BLaER1 treated with 17β-estradiol and CSF1 and Interleukin-3, amounts not matched to agents 10 nM and 100 nM (cell line): ENCODE measurements at regions not wholly inside any gene's neighbourhood (a gene's known extent, or its start where the extent isn't known, plus 50 kb on each side); places are given as distances from the start of the nearest gene placed in this dataset.

Experiments
- H3K27ac ChIP-seq, 11 experiments: shearing (Covaris generic); formaldehyde crosslinking; 2 replicates each; pipeline ENCODE4 v1.8.1; 2022
- H3K27me3 ChIP-seq, 11 experiments: shearing (Covaris generic); formaldehyde crosslinking; 2 replicates each; pipeline ENCODE4 v1.8.1; 2022
- H3K36me3 ChIP-seq, 11 experiments: shearing (Covaris generic); formaldehyde crosslinking; 2 replicates each; pipeline ENCODE4 v1.8.1; 2022
- H3K4me1 ChIP-seq, 10 experiments: shearing (Covaris generic); formaldehyde crosslinking; 2 replicates each; pipeline ENCODE4 v1.8.1; 2022
- H3K4me2 ChIP-seq, 11 experiments: shearing (Covaris generic); formaldehyde crosslinking; 2 replicates each; pipeline ENCODE4 v1.8.1; 2022
- H3K4me3 ChIP-seq, 10 experiments: shearing (Covaris generic); formaldehyde crosslinking; 2 replicates each; pipeline ENCODE4 v1.8.1; 2022
- H3K9ac ChIP-seq, 11 experiments: shearing (Covaris generic); formaldehyde crosslinking; 2 replicates each; pipeline ENCODE4 v1.8.1; 2022
- H3K9me3 ChIP-seq, 11 experiments: shearing (Covaris generic); formaldehyde crosslinking; replicated peaks in 1 of 11; 2 replicates each; pipeline ENCODE4 v1.8.1; 2022
- H4K20me1 ChIP-seq, 11 experiments: shearing (Covaris generic); formaldehyde crosslinking; 2 replicates each; pipeline ENCODE4 v1.8.1; 2022
- Cebpa-rat ChIP-seq, 11 experiments: shearing (Covaris generic); IDR thresholded peaks; 2 replicates each; pipeline ENCODE4 v1.8.1; 2022

- TF ChIP-seq Cebpa-rat (IDR thresholded peaks at IDR 0.05): no peak
- no peaks in the 10 kb centered on the region for H3K4me1 ChIP-seq
- H3K27me3 ChIP-seq: no peaks in the 10 kb centered on the region
- no peak overlapping the region for H3K9ac ChIP-seq
- H3K9me3 ChIP-seq: peaks cover 0 to 5% (median 0%) of the 10 kb centered on the region in 11 experiments; a peak in 2 of 22 replicates
- no peak overlapping the region for H3K4me2 ChIP-seq
- H3K4me3 ChIP-seq: no peak overlapping the region
- no peaks in the 10 kb centered on the region for H3K36me3 ChIP-seq
- no peaks in the 10 kb centered on the region for H4K20me1 ChIP-seq
- H3K27ac ChIP-seq: no peak overlapping the region
Observed at GRCh38 chr5:99706160-99706559, 777.4 kb upstream of the CHD1 start.

- Histone ChIP-seq H3K4me1 (no peaks in the 10 kb centered on the region), H3K27me3 (no peaks in the 10 kb centered on the region), H4K20me1 (no peaks in the 10 kb centered on the region), H3K4me2 (no peak overlapping the region), H3K27ac (no peak overlapping the region), H3K36me3 (no peaks in the 10 kb centered on the region), H3K9me3 (0 out of 22 replicates have a peak, but pooled peaks cover 0 to 3% (median 0%) of the 10 kb centered on the region in 11 experiments), H3K4me3 (no peak overlapping the region), H3K9ac (no peak overlapping the region)
- TF ChIP-seq Cebpa-rat (IDR thresholded peaks at IDR 0.05): no peak
Observed at GRCh38 chr5:99702565-99702964, 773.8 kb upstream of the CHD1 start.

GRCh38 chr5:99694884-99695283 is 766.1 kb upstream of the CHD1 start:
- Histone ChIP-seq H3K4me2 (no peak overlapping the region), H3K4me1 (no peaks in the 10 kb centered on the region)

GRCh38 chr5:99686538-99686937 is 757.7 kb upstream of the CHD1 start:
- no peaks in the 10 kb centered on the region for H3K36me3 ChIP-seq
- H3K9ac ChIP-seq: no peak overlapping the region
- H3K27ac ChIP-seq: no peak overlapping the region
- no peak overlapping the region for H3K4me3 ChIP-seq
- H3K4me2 ChIP-seq: no peak overlapping the region
- H3K9me3 ChIP-seq: no peaks in the 10 kb centered on the region
- no peaks in the 10 kb centered on the region for H4K20me1 ChIP-seq
- no peaks in the 10 kb centered on the region for H3K4me1 ChIP-seq
- no peaks in the 10 kb centered on the region for H3K27me3 ChIP-seq
- TF ChIP-seq Cebpa-rat (IDR thresholded peaks at IDR 0.05): no peak

More at GRCh38 chr5:99694884-99695283, 766.1 kb upstream of the CHD1 start:
- H3K36me3 ChIP-seq: no peaks in the 10 kb centered on the region
- H4K20me1 ChIP-seq: no peaks in the 10 kb centered on the region
- H3K9me3 ChIP-seq: no peaks in the 10 kb centered on the region
- no peak overlapping the region for H3K9ac ChIP-seq
- H3K27ac ChIP-seq: no peak overlapping the region
- H3K4me3 ChIP-seq: no peak overlapping the region
- no peak for TF ChIP-seq Cebpa-rat (IDR thresholded peaks at IDR 0.05)
- no peaks in the 10 kb centered on the region for H3K27me3 ChIP-seq

- H3K27ac ChIP-seq: no peak overlapping the region
- H4K20me1 ChIP-seq: no peaks in the 10 kb centered on the region
- no peak overlapping the region for H3K9ac ChIP-seq
- H3K36me3 ChIP-seq: no peaks in the 10 kb centered on the region
- no peaks in the 10 kb centered on the region for H3K4me1 ChIP-seq
- no peak overlapping the region for H3K4me2 ChIP-seq
- H3K4me3 ChIP-seq: no peak overlapping the region
- H3K27me3 ChIP-seq: no peaks in the 10 kb centered on the region
- H3K9me3 ChIP-seq: no peaks in the 10 kb centered on the region
- no peak for TF ChIP-seq Cebpa-rat (IDR thresholded peaks at IDR 0.05)
Observed at GRCh38 chr5:99675974-99676373, 747.2 kb upstream of the CHD1 start.

- Histone ChIP-seq H3K27me3 (no peaks in the 10 kb centered on the region), H3K36me3 (no peaks in the 10 kb centered on the region), H4K20me1 (no peaks in the 10 kb centered on the region), H3K9ac (no peak overlapping the region), H3K9me3 (no peaks in the 10 kb centered on the region), H3K4me1 (no peaks in the 10 kb centered on the region), H3K4me3 (no peak overlapping the region), H3K27ac (peak overlapping the region in 1 of 11 experiments; percentile 33; a peak in 1 of 22 replicates), H3K4me2 (no peak overlapping the region)
- TF ChIP-seq Cebpa-rat (IDR thresholded peaks at IDR 0.05): no peak
Observed at GRCh38 chr5:99674101-99674500, 745.3 kb upstream of the CHD1 start.

GRCh38 chr5:99664972-99665371 is 736.2 kb upstream of the CHD1 start:
- no peaks in the 10 kb centered on the region for H3K36me3 ChIP-seq
- no peak for TF ChIP-seq Cebpa-rat (IDR thresholded peaks at IDR 0.05)
- H3K27me3 ChIP-seq: no peaks in the 10 kb centered on the region
- H3K4me1 ChIP-seq: no peaks in the 10 kb centered on the region
- no peak overlapping the region for H3K9ac ChIP-seq
- H3K4me3 ChIP-seq: no peak overlapping the region
- no peaks in the 10 kb centered on the region for H4K20me1 ChIP-seq
- no peaks in the 10 kb centered on the region for H3K9me3 ChIP-seq
- H3K27ac ChIP-seq: no peak overlapping the region
- no peak overlapping the region for H3K4me2 ChIP-seq

- Histone ChIP-seq H3K27me3 (no peaks in the 10 kb centered on the region), H3K4me2 (no peak overlapping the region), H3K9ac (no peak overlapping the region), H3K4me3 (no peak overlapping the region), H3K27ac (no peak overlapping the region), H3K36me3 (no peaks in the 10 kb centered on the region), H4K20me1 (no peaks in the 10 kb centered on the region), H3K4me1 (no peaks in the 10 kb centered on the region), H3K9me3 (no peaks in the 10 kb centered on the region)
- no peak for TF ChIP-seq Cebpa-rat (IDR thresholded peaks at IDR 0.05)
Observed at GRCh38 chr5:99651298-99651697, 722.5 kb upstream of the CHD1 start.

GRCh38 chr5:99646011-99646647 is 717.3 kb upstream of the CHD1 start:
- Histone ChIP-seq H3K36me3 (no peaks in the 10 kb centered on the region), H3K9ac (no peak overlapping the region), H3K4me3 (no peak overlapping the region), H4K20me1 (no peaks in the 10 kb centered on the region), H3K27ac (no peak overlapping the region), H3K27me3 (no peaks in the 10 kb centered on the region), H3K4me1 (no peaks in the 10 kb centered on the region), H3K9me3 (peaks cover 0 to 6% (median 0%) of the 10 kb centered on the region in 11 experiments; a peak in 1 of 22 replicates), H3K4me2 (no peak overlapping the region)
- TF ChIP-seq Cebpa-rat (IDR thresholded peaks at IDR 0.05): no peak

- Histone ChIP-seq H4K20me1 (no peaks in the 10 kb centered on the region), H3K9ac (no peak overlapping the region), H3K4me2 (no peak overlapping the region), H3K27ac (no peak overlapping the region), H3K9me3 (peaks cover 0 to 6% (median 0%) of the 10 kb centered on the region in 11 experiments; a peak in 1 of 22 replicates), H3K4me3 (no peak overlapping the region), H3K4me1 (no peaks in the 10 kb centered on the region), H3K27me3 (no peaks in the 10 kb centered on the region), H3K36me3 (no peaks in the 10 kb centered on the region)
- no peak for TF ChIP-seq Cebpa-rat (IDR thresholded peaks at IDR 0.05)
Observed at GRCh38 chr5:99644822-99645221, 716.0 kb upstream of the CHD1 start.
